Mesenchymal stem cell (in vitro differentiated cells and primary cell): ENCODE measurements at regions not wholly inside any gene's neighbourhood (a gene's known extent, or its start where the extent isn't known, plus 50 kb on each side); places are given as distances from the start of the nearest gene placed in this dataset.

Source experiments
- DNase-seq: peaks from one replicate; pipeline ENCODE4 v3.0.0-alpha.2; 2013
- H2AFZ ChIP-seq: one replicate; pipeline ENCODE4 v1.6.1; 2013; ENCODE audit warnings: low read depth, mild to moderate bottlenecking, control low read depth, inconsistent platforms, low read length, moderate library complexity
- H2AK5ac ChIP-seq: 2 replicates; pipeline ENCODE4 v1.6.1; 2013; ENCODE audit warnings: low read length, moderate library complexity, mild to moderate bottlenecking, inconsistent platforms; ENCODE audit not compliant: severe bottlenecking
- H2BK120ac ChIP-seq: one replicate; pipeline ENCODE4 v1.6.1; 2013; ENCODE audit warnings: low read depth, mild to moderate bottlenecking, inconsistent platforms, low read length, moderate library complexity
- H2BK12ac ChIP-seq, 2 experiments: one replicate each; pipeline ENCODE4 v1.6.1; 2013; ENCODE audit warnings: inconsistent platforms in 2 of 2, low read length in 2 of 2, mild to moderate bottlenecking in 2 of 2, moderate library complexity in 2 of 2, control low read depth in 1 of 2
- H2BK15ac ChIP-seq: one replicate; pipeline ENCODE4 v1.6.1; 2013; ENCODE audit warnings: mild to moderate bottlenecking, low read depth, inconsistent platforms; ENCODE audit not compliant: poor library complexity, severe bottlenecking
- H2BK5ac ChIP-seq: 2 replicates; pipeline ENCODE4 v1.6.1; 2013; ENCODE audit warnings: low read depth, mild to moderate bottlenecking, low read length, control low read depth, inconsistent platforms; ENCODE audit not compliant: poor library complexity, severe bottlenecking
- H3K14ac ChIP-seq, 2 experiments: one replicate each; pipeline ENCODE4 v1.6.1; 2013; ENCODE audit warnings: inconsistent platforms in 2 of 2, low read length in 2 of 2, control low read depth in 1 of 2, mild to moderate bottlenecking in 1 of 2, moderate library complexity in 1 of 2
- H3K18ac ChIP-seq, 2 experiments: one replicate each; pipeline ENCODE4 v1.6.1; 2013; ENCODE audit warnings: inconsistent platforms in 2 of 2, low read length in 2 of 2, control low read depth in 1 of 2, low read depth in 1 of 2, mild to moderate bottlenecking in 1 of 2
- H3K23ac ChIP-seq, 2 experiments: one replicate each; pipeline ENCODE4 v1.6.1; 2013; ENCODE audit warnings: inconsistent platforms in 2 of 2, low read length in 2 of 2, mild to moderate bottlenecking in 2 of 2, moderate library complexity in 2 of 2, control low read depth in 1 of 2
- H3K27ac ChIP-seq: 2 replicates; pipeline ENCODE4 v1.5.1; 2013; ENCODE audit warnings: mild to moderate bottlenecking, moderate library complexity, low read length, control low read depth, inconsistent platforms; ENCODE audit not compliant: poor library complexity, severe bottlenecking
- H3K27me3 ChIP-seq, 2 experiments: 2 replicates each; pipeline versions ENCODE4 v1.6.1 to v1.7.0; 2013; ENCODE audit warnings: low read length in 2 of 2, mild to moderate bottlenecking in 2 of 2, moderate library complexity in 2 of 2, control low read depth in 1 of 2, inconsistent platforms in 1 of 2; ENCODE audit not compliant: control insufficient read depth in 1 of 2, insufficient read depth in 1 of 2
- H3K36me3 ChIP-seq, 2 experiments: 2 replicates each; pipeline versions ENCODE4 v1.6.1 to v1.7.0; 2013; ENCODE audit warnings: low read length in 2 of 2, control low read depth in 1 of 2, inconsistent platforms in 1 of 2, low read depth in 1 of 2, mild to moderate bottlenecking in 1 of 2; ENCODE audit not compliant: insufficient read depth in 2 of 2, control insufficient read depth in 1 of 2
- H3K4ac ChIP-seq, 2 experiments: one replicate each; pipeline ENCODE4 v1.6.1; 2013; ENCODE audit warnings: inconsistent platforms in 2 of 2, low read length in 2 of 2, mild to moderate bottlenecking in 2 of 2, moderate library complexity in 2 of 2, control low read depth in 1 of 2, low read depth in 1 of 2
- H3K4me1 ChIP-seq: 2 replicates; pipeline ENCODE4 v1.6.1; 2013; ENCODE audit warnings: low read depth, low read length, control low read depth; ENCODE audit not compliant: control insufficient read depth, insufficient read depth
- H3K4me2 ChIP-seq: 2 replicates; pipeline ENCODE4 v1.6.1; 2013; ENCODE audit warnings: low read length, mild to moderate bottlenecking, inconsistent platforms; ENCODE audit not compliant: poor library complexity, severe bottlenecking
- H3K4me3 ChIP-seq, 2 experiments: 2 replicates each; pipeline versions ENCODE4 v1.5.1 to v1.7.0; 2013; ENCODE audit warnings: low read length in 2 of 2, mild to moderate bottlenecking in 2 of 2, control low read depth in 1 of 2, low read depth in 1 of 2; ENCODE audit not compliant: insufficient read depth in 1 of 2
- H3K79me1 ChIP-seq: replicated peaks from 2 replicates; pipeline ENCODE4 v1.6.1; 2013; ENCODE audit warnings: mild to moderate bottlenecking, control low read depth, low read length, inconsistent platforms; ENCODE audit not compliant: poor library complexity, severe bottlenecking
- H3K9ac ChIP-seq: 2 replicates; pipeline ENCODE4 v1.7.0; 2013; ENCODE audit warnings: mild to moderate bottlenecking, low read length, moderate library complexity
- H3K9me3 ChIP-seq: 2 replicates; pipeline ENCODE4 v1.7.0; 2013; ENCODE audit warnings: mild to moderate bottlenecking, low read length; ENCODE audit not compliant: control insufficient read depth
- H4K8ac ChIP-seq: one replicate; pipeline ENCODE4 v1.6.1; 2013; ENCODE audit warnings: inconsistent platforms, mild to moderate bottlenecking, low read length, moderate library complexity
- H4K91ac ChIP-seq: one replicate; pipeline ENCODE4 v1.6.1; 2013; ENCODE audit warnings: mild to moderate bottlenecking, low read length, inconsistent platforms
- WGBS: methylation state at CpG from one replicate; pipeline ENCODE4 v1.1.7; 2013; ENCODE audit warnings: mixed read lengths; 5-methylcytosine and 5-hydroxymethylcytosine counted together

- no peak for DNase-seq
- no peak overlapping the region for H3K4me2 ChIP-seq
- no peaks in the 10 kb centered on the region for H3K27me3 ChIP-seq
- H3K4ac ChIP-seq: no peak overlapping the region
- H2BK12ac ChIP-seq: no peak overlapping the region
- H3K14ac ChIP-seq: no peak overlapping the region
- no peaks in the 10 kb centered on the region for H3K9me3 ChIP-seq
- H2BK15ac ChIP-seq: no peak overlapping the region
- H3K18ac ChIP-seq: no peak overlapping the region
- no peaks in the 10 kb centered on the region for H3K4me1 ChIP-seq
- 90% methylated on average over 4 of the region's 6 CpGs for WGBS
- H3K23ac ChIP-seq: no peak overlapping the region
- no peaks in the 10 kb centered on the region for H3K79me1 ChIP-seq
- no peak overlapping the region for H2AFZ ChIP-seq
- H3K36me3 ChIP-seq: peaks cover 0 to 5% of the 10 kb centered on the region in 2 experiments
- no peak overlapping the region for H3K9ac ChIP-seq
- H4K8ac ChIP-seq: no peak overlapping the region
- H3K4me3 ChIP-seq: no peak overlapping the region
- H4K91ac ChIP-seq: no peak overlapping the region
- no peak overlapping the region for H2BK120ac ChIP-seq
- no peak overlapping the region for H2AK5ac ChIP-seq
- H2BK5ac ChIP-seq: no peak overlapping the region
- H3K27ac ChIP-seq: no peak overlapping the region
Measured at GRCh38 chr12:77357655-77358054, 292.3 kb upstream of the E2F7 start.

GRCh38 chr12:77354766-77355362 is 289.5 kb upstream of the E2F7 start:
- Histone ChIP-seq H3K79me1 (no peaks in the 10 kb centered on the region), H3K9ac (peak overlapping the region; percentile 58), H2AFZ (no peak overlapping the region), H3K4me2 (no peak overlapping the region), H3K9me3 (no peaks in the 10 kb centered on the region), H3K14ac (no peak overlapping the region), H2BK5ac (no peak overlapping the region), H3K4me1 (no peaks in the 10 kb centered on the region), H3K4ac (no peak overlapping the region), H2AK5ac (no peak overlapping the region), H3K4me3 (peak overlapping the region in 1 of 2 experiments; percentile 60), H3K23ac (no peak overlapping the region), H3K36me3 (peaks cover 0 to 5% of the 10 kb centered on the region in 2 experiments), H4K8ac (no peak overlapping the region), H4K91ac (no peak overlapping the region), H3K27me3 (no peaks in the 10 kb centered on the region), H2BK15ac (no peak overlapping the region), H2BK12ac (no peak overlapping the region), H2BK120ac (no peak overlapping the region), H3K18ac (no peak overlapping the region), H3K27ac (no peak overlapping the region)
- DNase-seq: no peak
- WGBS: 89% methylated on average over 1 of the region's 2 CpGs

- H3K18ac ChIP-seq: no peak overlapping the region
- no peaks in the 10 kb centered on the region for H3K9me3 ChIP-seq
- no peaks in the 10 kb centered on the region for H3K27me3 ChIP-seq
- H2AK5ac ChIP-seq: no peak overlapping the region
- H2BK12ac ChIP-seq: no peak overlapping the region
- H3K36me3 ChIP-seq: no peaks in the 10 kb centered on the region
- H2BK15ac ChIP-seq: no peak overlapping the region
- no peak overlapping the region for H2BK120ac ChIP-seq
- H3K4me3 ChIP-seq: no peak overlapping the region
- no peak overlapping the region for H2AFZ ChIP-seq
- H2BK5ac ChIP-seq: no peak overlapping the region
- peaks cover 2% of the 10 kb centered on the region for H3K4me1 ChIP-seq
- 88% methylated on average over 1 of the region's 1 CpG for WGBS
- peak overlapping the region; percentile 31 for H3K9ac ChIP-seq
- no peak overlapping the region for H3K4me2 ChIP-seq
- DNase-seq: no peak
- H3K14ac ChIP-seq: no peak overlapping the region
- no peak overlapping the region for H3K4ac ChIP-seq
- no peaks in the 10 kb centered on the region for H3K79me1 ChIP-seq
- no peak overlapping the region for H4K8ac ChIP-seq
- H3K27ac ChIP-seq: no peak overlapping the region
- H4K91ac ChIP-seq: no peak overlapping the region
- no peak overlapping the region for H3K23ac ChIP-seq
Measured at GRCh38 chr12:77352946-77353345, 287.6 kb upstream of the E2F7 start.

GRCh38 chr12:77351860-77352259 is 286.5 kb upstream of the E2F7 start:
- Histone ChIP-seq H3K36me3 (no peaks in the 10 kb centered on the region), H3K27ac (no peak overlapping the region), H2BK5ac (no peak overlapping the region), H2AK5ac (no peak overlapping the region), H4K8ac (no peak overlapping the region), H3K18ac (no peak overlapping the region), H2BK12ac (no peak overlapping the region), H3K79me1 (no peaks in the 10 kb centered on the region), H3K4me2 (no peak overlapping the region), H4K91ac (no peak overlapping the region), H3K4me1 (peaks cover 2% of the 10 kb centered on the region), H2BK120ac (no peak overlapping the region), H3K4ac (no peak overlapping the region), H3K9me3 (no peaks in the 10 kb centered on the region), H3K9ac (no peak overlapping the region), H3K4me3 (no peak overlapping the region), H3K27me3 (no peaks in the 10 kb centered on the region), H3K23ac (no peak overlapping the region), H2BK15ac (no peak overlapping the region), H2AFZ (no peak overlapping the region), H3K14ac (no peak overlapping the region)
- no peak for DNase-seq
